Psoas muscle (tissue), 7 donors: ENCODE measurements at regions not wholly inside any gene's neighbourhood (a gene's known extent, or its start where the extent isn't known, plus 50 kb on each side); places are given as distances from the start of the nearest gene placed in this dataset.

Source experiments
- ATAC-seq, 4 donors: fragments of 200-7000 bp; cut with Tn5 transposase; one replicate each; pipeline ENCODE4 v1.9.1; 2020; ENCODE audit warnings: moderate library complexity in 3 of 4, mild to moderate bottlenecking in 2 of 4
- DNase-seq, 2 donors: peaks; one replicate each; pipeline ENCODE4 v3.0.0-alpha.2; 2020
- H3K27ac ChIP-seq: fragments of 200-600 bp; one replicate; pipeline ENCODE4 v1.8.0; 2022
- H3K27me3 ChIP-seq, 3 donors: fragments of 200-600 bp in 1 of 3; one replicate each; pipeline versions ENCODE4 v1.6.1 to v1.8.0; 2013 to 2022; ENCODE audit warnings: low read length in 2 of 3, mild to moderate bottlenecking in 2 of 3, moderate library complexity in 1 of 3; ENCODE audit not compliant: insufficient read depth in 3 of 3
- H3K36me3 ChIP-seq, 2 donors: fragments of 200-600 bp in 1 of 2; one replicate each; pipeline versions ENCODE4 v1.6.1 to v1.8.0; 2013 to 2022; ENCODE audit warnings: low read depth in 1 of 2, mild to moderate bottlenecking in 1 of 2, moderate library complexity in 1 of 2; ENCODE audit not compliant: insufficient read depth in 1 of 2
- H3K4me1 ChIP-seq: fragments of 200-600 bp; one replicate; pipeline ENCODE4 v1.8.0; 2022
- H3K4me3 ChIP-seq: fragments of 200-600 bp; one replicate; pipeline ENCODE4 v1.8.0; 2022; ENCODE audit warnings: mild to moderate bottlenecking
- H3K9me3 ChIP-seq: fragments of 200-600 bp; one replicate; pipeline ENCODE4 v1.8.0; 2022
- CTCF ChIP-seq: fragments of 200-600 bp; IDR thresholded peaks from one replicate; pipeline ENCODE4 v1.8.0; 2022; ENCODE audit warnings: antibody characterized with exemption
- whole genome bisulfite sequencing, 3 donors: extraction: QIAGEN DNeasy Blood & Tissue Kit; methylation state at CpG; one replicate each; pipeline versions ENCODE4 v1.1.6 to v1.1.7; 2013; 5-methylcytosine and 5-hydroxymethylcytosine counted together
- intact Hi-C, 2 donors: fragments of 100-400 bp; cut with DNase I; formaldehyde crosslinking; loops; one replicate each; pipeline versions ENCODE4 v1.11.0 to v1.14.2; 2022
- donor health status: healthy with polysubstance abuse.
- donor health status: DM: no; HTN: no; CAD: no; lungs with moderate emphysema.
- donor health status: Bipolar disorder and iron deficiency.
- donor health status: healthy.
- donor health status: DM: yes; HTN: yes; CAD: no.
- donor health status: DM: no; HTN: no; CAD: no.
- donor health status: DM: yes; HTN: yes; CAD: no.

GRCh38 chr3:170697131-170697530, 111.3 kb upstream of the SLC7A14 start:
- Histone ChIP-seq H3K4me3 (no peak overlapping the region), H3K9me3 (no peaks in the 10 kb centered on the region), H3K27ac (no peak overlapping the region), H3K36me3 (no peaks in the 10 kb centered on the region), H3K4me1 (no peaks in the 10 kb centered on the region), H3K27me3 (no peaks in the 10 kb centered on the region)
- WGBS, 3 donors, result 88 to 94% (median 91%) methylated on average over 2 of the region's 2 CpGs
- intact Hi-C loops, result loop anchor here in 1 of 2 donors (10.0 kb wide), 2 partner anchors 152 to 372 kb away; no protein-coding TSS in a partner anchor
- DNase-seq, result no peak
- ATAC-seq, result no peak
- no peak for TF ChIP-seq CTCF

- Histone ChIP-seq H3K4me3 (no peak overlapping the region), H3K27me3 (no peaks in the 10 kb centered on the region), H3K27ac (no peak overlapping the region), H3K36me3 (no peaks in the 10 kb centered on the region), H3K9me3 (no peaks in the 10 kb centered on the region), H3K4me1 (no peaks in the 10 kb centered on the region)
- intact Hi-C loops, result loop anchor here in 1 of 2 donors (10.0 kb wide), 2 partner anchors 151 to 371 kb away; no protein-coding TSS in a partner anchor
- no peak for TF ChIP-seq CTCF
- DNase-seq (no peak), ATAC-seq (no peak)
- WGBS, 3 donors, result 77 to 86% (median 83%) methylated on average over 3 of the region's 3 CpGs
These were observed 109.7 kb upstream of the SLC7A14 start for GRCh38 chr3:170695486-170696064.

- intact Hi-C loops, result loop anchor here in 1 of 2 donors (5.0 to 10.0 kb wide), 3 partner anchors 148 to 368 kb away; partner anchors contain the start of gene CLDN11
- Histone ChIP-seq H3K27me3 (no peaks in the 10 kb centered on the region), H3K4me1 (peaks cover 10% of the 10 kb centered on the region), H3K9me3 (no peaks in the 10 kb centered on the region), H3K27ac (no peak overlapping the region), H3K4me3 (no peak overlapping the region), H3K36me3 (no peaks in the 10 kb centered on the region)
- DNase-seq (no peak), ATAC-seq (no peak)
- 94 to 96% (median 95%) methylated on average over 2 of the region's 2 CpGs for WGBS, 3 donors
- TF ChIP-seq CTCF, result no peak
These were observed 106.8 kb upstream of the SLC7A14 start for GRCh38 chr3:170692720-170693119.

- intact Hi-C loops, result loop anchor here (2.0 to 10.0 kb wide), 5 partner anchors 146 to 380 kb away; partner anchors contain the start of gene CLDN11 (in 1 of the 2)
- no peak for TF ChIP-seq CTCF
- H3K27ac ChIP-seq, result no peak overlapping the region
These were observed 104.7 kb upstream of the SLC7A14 start for GRCh38 chr3:170690661-170690981.

More at GRCh38 chr3:170690661-170690981, 104.7 kb upstream of the SLC7A14 start:
- Histone ChIP-seq H3K9me3 (no peaks in the 10 kb centered on the region), H3K36me3 (no peaks in the 10 kb centered on the region), H3K4me1 (peaks cover 10% of the 10 kb centered on the region), H3K4me3 (no peak overlapping the region), H3K27me3 (no peaks in the 10 kb centered on the region)
- DNase-seq, result no peak
- WGBS, 3 donors, result 67 to 71% (median 71%) methylated on average over 3 of the region's 3 CpGs
- peak in 1 of 4 donors; percentile 25 for ATAC-seq
